Trophoblast cell (in vitro differentiated cells and primary cell): ENCODE measurements at regions not wholly inside any gene's neighbourhood (a gene's known extent, or its start where the extent isn't known, plus 50 kb on each side); places are given as distances from the start of the nearest gene placed in this dataset.

Experiments used
- DNase-seq, 2 donors: peaks; one replicate each; pipeline ENCODE4 v3.0.0-alpha.2; 2016
- H2AFZ ChIP-seq: 2 replicates; pipeline ENCODE4 v1.6.1; 2013; ENCODE audit warnings: low read length, moderate library complexity, mild to moderate bottlenecking; ENCODE audit not compliant: insufficient read depth, poor library complexity
- H2AK5ac ChIP-seq: 2 replicates; pipeline ENCODE4 v1.6.1; 2013; ENCODE audit warnings: mild to moderate bottlenecking, low read length
- H2BK120ac ChIP-seq: 2 replicates; pipeline ENCODE4 v1.6.1; 2013; ENCODE audit warnings: low read length, mild to moderate bottlenecking, moderate library complexity; ENCODE audit not compliant: insufficient read depth, poor library complexity
- H2BK12ac ChIP-seq: 2 replicates; pipeline ENCODE4 v1.6.1; 2013; ENCODE audit warnings: mild to moderate bottlenecking, low read length, moderate library complexity
- H2BK5ac ChIP-seq: 2 replicates; pipeline ENCODE4 v1.6.1; 2013; ENCODE audit warnings: low read length, low read depth, moderate library complexity, mild to moderate bottlenecking; ENCODE audit not compliant: poor library complexity
- H3K14ac ChIP-seq: 2 replicates; pipeline ENCODE4 v1.6.1; 2013; ENCODE audit warnings: mild to moderate bottlenecking, low read length
- H3K18ac ChIP-seq: 2 replicates; pipeline ENCODE4 v1.6.1; 2013; ENCODE audit warnings: mild to moderate bottlenecking, low read length
- H3K23ac ChIP-seq: 2 replicates; pipeline ENCODE4 v1.6.1; 2013; ENCODE audit warnings: low read length
- H3K27ac ChIP-seq: 2 replicates; pipeline ENCODE4 v1.5.1; 2013; ENCODE audit warnings: low read depth, mild to moderate bottlenecking, inconsistent platforms, low read length, moderate library complexity
- H3K27me3 ChIP-seq: 2 replicates; pipeline ENCODE4 v1.6.1; 2013; ENCODE audit warnings: inconsistent platforms, mild to moderate bottlenecking, low read length, moderate library complexity; ENCODE audit not compliant: insufficient read depth
- H3K36me3 ChIP-seq, 2 experiments: 1 replicate in 1 of 2; 2 replicates in 1 of 2; pipeline ENCODE4 v1.6.1; 2013; ENCODE audit warnings: low read length in 2 of 2, mild to moderate bottlenecking in 2 of 2, moderate library complexity in 1 of 2; ENCODE audit not compliant: insufficient read depth in 2 of 2, control insufficient read depth in 1 of 2
- H3K4ac ChIP-seq: 2 replicates; pipeline ENCODE4 v1.6.1; 2013; ENCODE audit warnings: low read depth, mild to moderate bottlenecking, low read length, moderate library complexity
- H3K4me1 ChIP-seq, 2 experiments: 1 replicate in 1 of 2; 2 replicates in 1 of 2; pipeline ENCODE4 v1.6.1; 2013; ENCODE audit warnings: low read length in 2 of 2, mild to moderate bottlenecking in 2 of 2, moderate library complexity in 1 of 2; ENCODE audit not compliant: insufficient read depth in 2 of 2, control insufficient read depth in 1 of 2
- H3K4me2 ChIP-seq: 2 replicates; pipeline ENCODE4 v1.6.1; 2013; ENCODE audit warnings: inconsistent platforms, mild to moderate bottlenecking, low read length, moderate library complexity
- H3K4me3 ChIP-seq: 2 replicates; pipeline ENCODE4 v1.5.1; 2013; ENCODE audit warnings: mild to moderate bottlenecking, low read depth, low read length, inconsistent platforms
- H3K79me1 ChIP-seq: one replicate; pipeline ENCODE4 v1.6.1; 2013; ENCODE audit warnings: low read length
- H3K79me2 ChIP-seq: 2 replicates; pipeline ENCODE4 v1.6.1; 2013; ENCODE audit warnings: low read length, mild to moderate bottlenecking; ENCODE audit not compliant: control insufficient read depth, insufficient read depth, poor library complexity
- H3K9ac ChIP-seq: 2 replicates; pipeline ENCODE4 v1.6.1; 2013; ENCODE audit warnings: mild to moderate bottlenecking, low read length
- H3K9me3 ChIP-seq: 2 replicates; pipeline ENCODE4 v1.6.1; 2013; ENCODE audit warnings: low read depth, mild to moderate bottlenecking, control low read depth, inconsistent platforms, low read length; ENCODE audit not compliant: insufficient read depth
- H4K12ac ChIP-seq: 2 replicates; pipeline ENCODE4 v1.6.1; 2013; ENCODE audit warnings: low read depth, mild to moderate bottlenecking, low read length, moderate library complexity
- H4K8ac ChIP-seq: 2 replicates; pipeline ENCODE4 v1.6.1; 2013; ENCODE audit warnings: low read depth, mild to moderate bottlenecking, low read length, moderate library complexity
- H4K91ac ChIP-seq: one replicate; pipeline ENCODE4 v1.6.1; 2013; ENCODE audit warnings: low read depth, mild to moderate bottlenecking, low read length, moderate library complexity
- WGBS: extraction: QIAGEN DNeasy Blood & Tissue Kit; methylation state at CpG from one replicate; pipeline ENCODE4 v1.1.7; 2013; ENCODE audit warnings: missing lambda C conversion rate; ENCODE audit not compliant: insufficient read length, insufficient coverage; ENCODE audit errors: extremely low coverage; 5-methylcytosine and 5-hydroxymethylcytosine counted together

GRCh38 chr4:151990201-151990600 is 229.4 kb upstream of the GATB start:
- DNase-seq: peak; percentile 70 to 90
- no peaks in the 10 kb centered on the region for H3K79me1 ChIP-seq
- H3K4me1 ChIP-seq: peaks cover 0 to 3% of the 10 kb centered on the region in 2 experiments
- no peaks in the 10 kb centered on the region for H3K9me3 ChIP-seq
- H2BK120ac ChIP-seq: no peak overlapping the region
- no peaks in the 10 kb centered on the region for H3K27me3 ChIP-seq
- H3K23ac ChIP-seq: no peak overlapping the region
- no CpG with 5 or more reads among the region's 4 CpGs for WGBS
- H3K9ac ChIP-seq: no peak overlapping the region
- no peak overlapping the region for H3K18ac ChIP-seq
- H4K91ac ChIP-seq: no peak overlapping the region
- H2BK5ac ChIP-seq: no peak overlapping the region
- H2AFZ ChIP-seq: no peak overlapping the region
- H2AK5ac ChIP-seq: no peak overlapping the region
- no peak overlapping the region for H3K4me3 ChIP-seq
- H3K27ac ChIP-seq: no peak overlapping the region
- no peaks in the 10 kb centered on the region for H3K36me3 ChIP-seq
- no peak overlapping the region for H3K4ac ChIP-seq
- H2BK12ac ChIP-seq: no peak overlapping the region
- peak overlapping the region; percentile 43 for H4K12ac ChIP-seq
- H3K4me2 ChIP-seq: no peak overlapping the region
- no peak overlapping the region for H4K8ac ChIP-seq
- no peak overlapping the region for H3K14ac ChIP-seq
- H3K79me2 ChIP-seq: no peaks in the 10 kb centered on the region

- Histone ChIP-seq H3K4ac (no peak overlapping the region), H3K14ac (no peak overlapping the region), H3K27ac (no peak overlapping the region), H4K8ac (no peak overlapping the region), H3K4me3 (no peak overlapping the region), H4K12ac (no peak overlapping the region), H2BK12ac (no peak overlapping the region), H2BK120ac (no peak overlapping the region), H2BK5ac (no peak overlapping the region), H3K36me3 (no peaks in the 10 kb centered on the region), H3K18ac (no peak overlapping the region), H3K79me2 (no peaks in the 10 kb centered on the region), H3K9ac (no peak overlapping the region), H3K9me3 (no peaks in the 10 kb centered on the region), H2AFZ (no peak overlapping the region), H3K79me1 (no peaks in the 10 kb centered on the region), H3K4me2 (no peak overlapping the region), H3K27me3 (no peaks in the 10 kb centered on the region), H4K91ac (no peak overlapping the region), H3K4me1 (peaks cover 0 to 3% of the 10 kb centered on the region in 2 experiments), H3K23ac (no peak overlapping the region), H2AK5ac (no peak overlapping the region)
- no peak for DNase-seq
- no CpG with 5 or more reads among the region's 2 CpGs for WGBS
These were observed 227.8 kb upstream of the GATB start for GRCh38 chr4:151988591-151988990.

GRCh38 chr4:151987606-151988005 is 226.8 kb upstream of the GATB start:
- Histone ChIP-seq H3K27me3 (no peaks in the 10 kb centered on the region), H3K14ac (no peak overlapping the region), H2BK5ac (no peak overlapping the region), H3K4me2 (no peak overlapping the region), H2BK12ac (no peak overlapping the region), H3K18ac (no peak overlapping the region), H3K4ac (no peak overlapping the region), H2AFZ (no peak overlapping the region), H4K8ac (no peak overlapping the region), H3K4me1 (peaks cover 0 to 3% of the 10 kb centered on the region in 2 experiments), H4K91ac (no peak overlapping the region), H2AK5ac (no peak overlapping the region), H3K27ac (no peak overlapping the region), H3K4me3 (no peak overlapping the region), H3K9ac (no peak overlapping the region), H3K79me1 (no peaks in the 10 kb centered on the region), H4K12ac (no peak overlapping the region), H3K79me2 (no peaks in the 10 kb centered on the region), H3K23ac (no peak overlapping the region), H3K9me3 (no peaks in the 10 kb centered on the region), H2BK120ac (no peak overlapping the region), H3K36me3 (no peaks in the 10 kb centered on the region)
- no CpG with 5 or more reads among the region's 4 CpGs for WGBS
- no peak for DNase-seq

GRCh38 chr4:151983854-151984253 is 223.0 kb upstream of the GATB start:
- DNase-seq: no peak

More at GRCh38 chr4:151983854-151984253, 223.0 kb upstream of the GATB start:
- H4K8ac ChIP-seq: no peak overlapping the region
- no peak overlapping the region for H3K4ac ChIP-seq
- no peaks in the 10 kb centered on the region for H3K4me1 ChIP-seq
- no peak overlapping the region for H3K9ac ChIP-seq
- H3K36me3 ChIP-seq: no peaks in the 10 kb centered on the region
- H2BK12ac ChIP-seq: no peak overlapping the region
- H3K4me3 ChIP-seq: no peak overlapping the region
- WGBS: no CpG with 5 or more reads among the region's 3 CpGs
- no peak overlapping the region for H2BK5ac ChIP-seq
- H3K4me2 ChIP-seq: no peak overlapping the region
- no peak overlapping the region for H2BK120ac ChIP-seq
- H4K91ac ChIP-seq: no peak overlapping the region
- no peak overlapping the region for H2AFZ ChIP-seq
- H2AK5ac ChIP-seq: no peak overlapping the region
- no peak overlapping the region for H3K18ac ChIP-seq
- H3K27me3 ChIP-seq: no peaks in the 10 kb centered on the region
- peaks cover 3% of the 10 kb centered on the region for H3K9me3 ChIP-seq
- no peak overlapping the region for H3K27ac ChIP-seq
- H3K14ac ChIP-seq: no peak overlapping the region
- no peak overlapping the region for H4K12ac ChIP-seq
- no peaks in the 10 kb centered on the region for H3K79me1 ChIP-seq
- H3K79me2 ChIP-seq: no peaks in the 10 kb centered on the region
- H3K23ac ChIP-seq: no peak overlapping the region
